Body of pancreas (tissue), 4 donors: ENCODE measurements at regions not wholly inside any gene's neighbourhood (a gene's known extent, or its start where the extent isn't known, plus 50 kb on each side); places are given as distances from the start of the nearest gene placed in this dataset.

Source experiments
- CTCF ChIP-seq, 7 experiments: fragments of 450-650 bp in 4 of 7; fragments of 200-600 bp in 3 of 7; sonication (generic) in 3 of 7; IDR thresholded peaks; one replicate each; pipeline ENCODE4 v1.5.1; 2016 to 2019; ENCODE audit warnings: antibody characterized with exemption in 7 of 7
- POLR2A ChIP-seq, 3 donors: fragments of 450-650 bp; IDR thresholded peaks; one replicate each; pipeline ENCODE4 v1.6.1; 2016; ENCODE audit warnings: antibody characterized with exemption in 3 of 3, mild to moderate bottlenecking in 2 of 3

- TF ChIP-seq CTCF (IDR thresholded peaks at IDR 0.05) (no peak), POLR2A (IDR thresholded peaks at IDR 0.05) (no peak)
Measured at GRCh38 chr1:229129301-229130027, 141.4 kb upstream of the RAB4A start.
